Fibroblast of skin of right biceps (primary cell): ENCODE measurements at regions not wholly inside any gene's neighbourhood (a gene's known extent, or its start where the extent isn't known, plus 50 kb on each side); places are given as distances from the start of the nearest gene placed in this dataset.
A peak's percentile ranks its signal among the peaks of the same experiment; 100 is the strongest.

Experiments
- DNase-seq: peaks from one replicate; pipeline ENCODE4 v3.0.0-alpha.2; 2013

- DNase-seq = no peak
Measured at GRCh38 chr15:29454506-29454905, 184.9 kb upstream of the NSMCE3 start.

GRCh38 chr15:29452881-29453731, 183.5 kb upstream of the NSMCE3 start:
- no peak for DNase-seq

DNA sequence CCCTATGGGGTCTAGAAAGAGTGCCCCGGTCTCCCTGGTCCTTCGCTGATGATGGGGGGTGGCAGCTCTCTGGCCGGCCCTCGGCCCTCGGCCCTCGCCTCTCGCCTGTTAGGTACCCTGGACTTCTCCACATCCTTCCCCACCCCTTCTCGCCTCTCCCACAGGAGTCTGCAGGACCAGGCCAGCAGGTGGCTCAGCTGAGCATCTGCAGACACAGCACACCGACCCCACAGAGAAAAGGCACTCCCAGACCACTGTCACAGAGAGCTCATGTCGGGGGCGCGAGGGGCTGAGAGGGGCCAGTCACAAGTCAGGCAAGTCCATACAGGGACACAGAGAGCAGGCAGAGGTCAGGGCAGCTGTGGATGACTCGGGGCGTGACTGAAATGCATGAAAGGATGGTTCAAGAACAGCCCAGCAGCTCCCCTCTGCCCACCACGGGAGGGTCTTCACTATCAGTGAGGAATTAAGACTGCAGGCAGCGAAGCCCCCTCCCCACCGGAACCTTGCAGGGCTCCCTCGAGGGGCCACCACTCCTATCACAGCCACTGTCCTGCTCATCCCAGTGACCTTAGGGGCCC, 181.7 kb upstream of the NSMCE3 start:
- no peak for DNase-seq

DNA sequence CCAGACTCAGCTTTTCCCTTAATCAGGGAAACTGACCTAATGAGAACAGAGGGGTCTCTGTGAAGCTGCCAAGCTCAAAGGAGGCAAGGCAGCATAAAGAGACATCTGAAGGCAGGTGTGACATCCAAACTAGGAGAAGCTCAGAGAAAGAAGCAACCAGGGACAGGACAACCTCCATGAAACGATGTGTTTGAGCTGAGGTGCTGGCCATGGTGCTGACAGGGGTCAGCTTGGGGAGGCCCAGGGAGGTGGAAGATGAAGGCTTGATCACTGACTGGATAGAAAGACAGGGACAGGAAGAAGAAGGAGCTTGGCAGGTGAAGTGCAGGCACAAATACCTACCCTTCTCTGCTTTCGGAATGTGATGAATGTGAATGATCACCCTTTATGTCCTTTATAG, 179.5 kb upstream of the NSMCE3 start:
- DNase-seq = peak; percentile 12

GRCh38 chr15:29448320-29448719, 178.7 kb upstream of the NSMCE3 start:
- DNase-seq = no peak

- DNase-seq = no peak
Measured at GRCh38 chr15:29446480-29446879, 176.9 kb upstream of the NSMCE3 start.

DNA sequence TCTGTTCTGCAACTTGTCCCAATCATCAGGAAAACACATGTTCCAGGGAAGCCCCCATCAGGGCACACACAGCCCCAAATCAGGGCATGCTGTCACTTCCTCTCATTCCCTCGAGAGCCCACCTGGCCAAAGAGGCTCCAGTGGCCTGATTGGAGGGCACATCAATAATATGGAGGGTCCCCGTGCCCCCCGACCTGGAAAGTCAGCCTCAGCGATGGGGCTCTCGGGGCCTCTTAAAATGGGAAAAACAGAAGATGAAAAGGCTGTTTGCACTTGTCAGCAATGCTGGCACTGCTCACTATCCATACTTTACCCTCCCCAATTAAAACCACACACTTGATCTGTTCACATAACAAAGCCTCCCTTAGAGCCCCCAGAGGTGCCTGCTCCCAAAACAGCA, 172.9 kb upstream of the NSMCE3 start:
- no peak for DNase-seq

DNA sequence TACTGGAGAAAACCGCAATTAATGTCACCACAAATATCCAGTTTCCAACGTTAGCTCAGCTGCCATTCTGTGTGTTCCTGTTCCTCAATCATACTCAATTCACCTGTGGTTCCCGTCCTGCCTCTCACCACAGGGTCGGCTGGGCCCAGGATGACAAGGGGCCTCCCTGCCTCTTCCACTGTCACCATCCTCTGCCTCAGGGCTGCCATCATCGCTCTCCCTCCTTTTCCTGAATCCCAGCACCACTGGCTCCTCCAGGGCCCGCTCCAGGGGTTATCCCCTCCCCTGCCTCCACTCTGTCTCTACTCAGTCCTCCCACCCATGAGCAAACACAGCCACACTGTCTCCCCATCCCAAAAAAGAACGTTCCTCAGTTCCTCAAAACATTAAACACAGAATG, 170.9 kb upstream of the NSMCE3 start:
- no peak for DNase-seq

DNA sequence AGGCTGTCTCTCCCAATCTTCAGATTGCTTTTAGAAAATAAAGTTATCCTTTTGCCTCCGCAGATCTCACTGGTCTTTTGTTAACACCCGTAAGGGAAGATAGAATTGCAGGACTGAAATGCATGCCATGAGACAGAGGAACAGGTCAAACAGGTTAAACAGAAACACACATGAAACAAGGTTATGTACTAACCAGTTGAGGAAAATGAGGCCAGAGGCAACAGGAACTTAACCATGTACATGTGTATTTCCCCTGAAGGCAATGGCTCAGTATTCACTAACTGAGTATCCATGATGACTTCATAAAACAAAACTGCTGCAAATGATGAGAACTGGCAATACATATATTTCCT, 169.1 kb upstream of the NSMCE3 start:
- no peak for DNase-seq

- no peak for DNase-seq
Measured at GRCh38 chr15:29437888-29438702, 168.5 kb upstream of the NSMCE3 start.

- DNase-seq = peak; percentile 27
Measured at GRCh38 chr15:29435811-29436210, 166.2 kb upstream of the NSMCE3 start.

- DNase-seq = no peak
Measured at GRCh38 chr15:29434280-29434679, 164.7 kb upstream of the NSMCE3 start.

DNA sequence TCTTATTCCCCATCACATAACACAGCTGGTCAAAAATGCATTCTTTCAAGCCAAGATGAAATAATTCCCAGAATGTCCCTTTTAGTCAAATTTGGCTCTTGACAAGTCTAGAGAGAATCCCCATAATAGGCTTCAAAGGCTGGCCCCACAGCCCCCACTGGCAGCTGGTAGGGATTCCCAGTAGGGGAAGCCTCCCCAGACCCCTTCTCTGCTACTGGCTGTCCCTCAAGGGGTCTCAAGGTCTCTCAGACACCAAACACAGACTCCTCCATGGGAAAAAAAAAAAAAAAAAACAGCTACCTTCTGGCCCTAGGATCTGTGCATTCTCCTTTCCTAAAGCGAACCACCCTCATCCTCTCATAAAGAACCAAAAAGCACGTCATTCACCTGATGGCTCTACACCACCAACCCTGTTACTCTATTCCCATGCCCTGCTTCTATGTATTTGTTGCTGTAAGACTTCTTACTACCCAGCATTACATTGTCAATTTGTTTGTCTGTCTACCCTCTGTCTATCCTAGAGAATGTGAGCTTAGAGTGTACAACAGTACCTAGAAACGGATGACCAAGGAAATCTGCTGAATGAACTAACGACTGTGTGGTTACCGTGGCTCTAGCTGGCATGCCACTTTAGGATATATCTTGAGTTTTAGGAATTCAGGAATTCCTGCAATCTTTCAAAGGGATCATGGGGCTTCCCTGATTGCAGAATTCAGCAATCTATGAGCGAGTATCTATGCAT, 164.1 kb upstream of the NSMCE3 start:
- DNase-seq = no peak

DNA sequence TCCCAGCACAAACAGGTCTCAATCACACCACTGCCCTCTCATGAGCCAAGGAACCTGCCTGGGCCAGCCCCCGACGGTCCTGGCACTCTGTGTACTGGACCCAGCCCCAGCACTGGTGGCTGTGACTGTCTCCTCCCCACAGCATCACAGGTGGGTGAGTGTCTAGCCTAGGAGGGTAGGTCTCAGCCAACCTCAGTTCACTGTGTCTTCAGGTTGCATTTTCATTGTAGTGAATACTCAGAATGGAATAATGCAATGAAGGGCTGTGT, 163.4 kb upstream of the NSMCE3 start:
- no peak for DNase-seq

DNA sequence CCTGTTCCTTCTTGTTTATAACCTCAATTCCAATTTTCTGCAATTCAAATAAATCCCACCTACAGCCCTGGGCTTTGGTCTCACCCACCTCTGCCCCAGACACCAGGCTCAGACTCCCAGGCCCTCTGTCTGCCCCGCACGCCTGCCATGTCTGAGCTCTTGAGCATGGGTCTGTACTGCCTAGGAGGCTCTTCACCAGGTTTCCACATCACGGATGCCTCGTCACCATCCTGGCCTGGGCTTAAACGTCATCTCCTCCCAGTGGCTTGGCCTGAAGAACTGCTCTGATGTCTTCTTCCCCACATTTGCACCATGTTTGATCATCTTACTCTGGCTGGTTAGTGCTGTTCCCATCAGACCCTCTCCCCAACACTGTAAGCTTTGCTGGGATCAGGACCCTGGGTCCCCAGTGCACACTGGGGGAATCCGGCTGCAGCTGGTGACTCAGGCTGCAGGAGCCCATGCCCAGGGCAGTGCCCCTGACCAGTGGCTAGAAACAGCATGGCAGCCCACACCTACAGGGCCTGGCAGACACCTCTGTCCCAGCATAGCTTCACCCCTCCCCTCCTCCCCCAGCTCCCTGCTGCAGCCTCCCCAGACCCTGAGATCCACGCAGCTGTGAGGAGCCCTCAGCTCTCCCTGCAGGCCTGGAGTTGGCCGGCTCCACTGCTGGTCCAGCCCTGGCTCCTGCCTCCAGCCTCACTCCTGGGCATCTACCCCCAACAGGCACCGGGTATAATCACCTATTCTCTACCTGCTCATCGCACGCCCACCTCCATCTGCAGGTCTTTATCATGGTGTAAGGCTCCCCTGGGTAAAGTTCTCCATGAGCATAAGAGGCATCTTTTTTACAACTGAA, 162.8 kb upstream of the NSMCE3 start:
- DNase-seq = no peak

DNA sequence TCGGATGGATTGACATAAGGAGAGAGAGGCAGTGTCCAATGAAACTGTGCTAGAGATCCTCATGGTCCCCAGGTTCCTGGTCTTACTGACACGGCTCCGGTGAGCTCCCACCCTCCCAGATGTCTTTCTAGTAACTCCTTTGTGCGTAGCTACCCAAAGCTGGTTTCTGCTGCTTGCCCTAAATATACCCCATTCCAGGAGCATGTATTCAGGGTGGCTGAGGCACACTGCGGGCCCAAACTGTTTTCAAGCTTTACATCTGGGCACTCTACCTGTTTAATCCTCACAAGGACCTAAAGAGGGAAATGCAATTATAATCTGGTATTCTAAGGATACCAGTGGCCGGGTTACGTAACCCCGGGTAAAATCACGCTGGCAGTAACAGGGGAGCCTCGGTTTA, 161.2 kb upstream of the NSMCE3 start:
- no peak for DNase-seq

DNA sequence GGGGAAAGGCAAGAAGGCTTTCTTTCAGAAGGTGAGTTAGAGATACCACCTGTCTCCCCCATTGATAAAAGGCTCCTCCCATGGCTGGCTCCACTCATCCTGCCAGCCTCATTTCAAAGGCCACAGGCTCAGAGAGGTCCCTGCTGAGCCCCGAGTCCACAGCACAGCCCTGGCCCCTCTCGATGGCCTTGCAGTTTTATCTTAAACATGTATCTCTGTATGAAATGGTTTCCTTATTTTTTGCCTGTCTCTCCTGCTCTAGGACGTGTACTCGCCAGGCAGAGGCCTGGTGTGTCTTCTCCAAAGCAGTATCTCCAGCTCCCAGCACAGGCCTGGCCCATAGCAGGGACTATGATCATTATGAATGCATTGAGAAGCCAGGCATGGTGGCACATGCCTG, 160.5 kb upstream of the NSMCE3 start:
- DNase-seq = no peak

DNA sequence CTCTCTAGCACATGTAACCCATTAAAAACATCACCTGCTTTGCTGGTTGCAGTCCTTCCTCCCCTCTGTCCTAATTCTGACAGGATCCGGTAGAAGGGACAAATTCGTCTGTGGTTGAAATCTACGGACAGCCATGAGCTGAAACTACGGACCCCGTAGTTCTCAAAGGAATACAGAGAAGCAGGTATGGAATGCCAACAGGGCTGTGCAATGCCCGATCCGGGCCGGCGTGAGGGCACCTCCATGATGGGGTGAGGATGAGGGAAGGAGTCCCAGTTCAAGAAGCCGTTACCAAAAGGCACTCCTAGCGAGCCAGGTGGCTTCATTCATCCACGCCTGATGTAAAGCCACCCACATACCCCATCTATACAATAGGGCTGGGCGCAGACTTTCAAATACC, 160.0 kb upstream of the NSMCE3 start:
- no peak for DNase-seq

- no peak for DNase-seq
Measured at GRCh38 chr15:29428925-29429573, 159.4 kb upstream of the NSMCE3 start.

DNA sequence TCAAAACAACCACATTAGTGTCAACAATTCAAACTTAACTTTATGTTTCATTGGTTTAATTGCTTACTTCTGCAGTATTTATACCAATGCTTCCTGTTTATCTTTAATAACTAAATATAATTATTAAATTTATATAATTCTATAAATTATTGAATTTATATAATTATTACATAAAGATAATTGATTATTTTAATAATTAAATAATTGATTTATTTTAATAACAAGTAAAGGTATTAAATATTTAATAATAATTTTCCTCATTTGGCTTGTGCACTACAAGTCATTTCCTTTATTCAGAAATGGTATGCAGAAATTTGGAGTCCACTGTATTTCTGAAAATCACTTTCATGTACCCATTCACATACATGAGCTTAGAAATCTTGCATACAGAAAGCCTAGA, 156.2 kb upstream of the NSMCE3 start:
- no peak for DNase-seq

GRCh38 chr15:29424118-29424517, 154.5 kb upstream of the NSMCE3 start:
- DNase-seq = no peak

DNA sequence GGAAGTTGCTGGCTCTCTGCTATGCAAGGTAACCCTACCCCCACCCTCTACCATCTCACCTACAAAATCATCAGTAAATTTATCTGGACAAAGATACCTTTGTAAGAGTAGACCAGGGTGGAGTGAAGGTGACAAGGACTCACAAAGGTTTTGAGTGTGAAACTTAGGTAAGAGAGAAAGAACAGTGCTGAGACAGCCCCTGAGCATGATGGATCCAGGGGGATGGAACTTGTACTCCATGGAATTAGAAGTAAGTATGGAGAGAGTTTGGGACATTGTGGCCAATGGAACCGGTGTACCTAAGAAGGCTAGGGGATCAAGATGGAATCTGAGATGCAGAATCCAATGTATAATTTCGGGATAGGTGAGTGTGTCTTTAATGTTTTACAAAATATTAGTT, 153.0 kb upstream of the NSMCE3 start:
- no peak for DNase-seq
